Left cardiac atrium (tissue), 4 donors: ENCODE measurements at regions not wholly inside any gene's neighbourhood (a gene's known extent, or its start where the extent isn't known, plus 50 kb on each side); places are given as distances from the start of the nearest gene placed in this dataset.

Experiments used
- ATAC-seq, 2 donors: fragments of 200-7000 bp; cut with Tn5 transposase; one replicate each; pipeline ENCODE4 v1.9.1; 2020; ENCODE audit warnings: mild to moderate bottlenecking in 2 of 2, moderate library complexity in 2 of 2
- DNase-seq: peaks from one replicate; pipeline ENCODE4 v3.0.0-alpha.2; 2020
- intact Hi-C, 2 donors: fragments of 100-400 bp; cut with DNase I; formaldehyde crosslinking; loops; one replicate each; pipeline versions ENCODE4 v1.14.1 to v1.15.1; 2022 to 2023
- donor health status: DM: no; HTN: yes; CAD: no.
- donor health status: DM: no; HTN: yes; CAD: no; lungs with severe emphysema.
- donor health status: DM: yes; HTN: yes; CAD: no.
- donor health status: Dilated cardiomyopathy.

DNA sequence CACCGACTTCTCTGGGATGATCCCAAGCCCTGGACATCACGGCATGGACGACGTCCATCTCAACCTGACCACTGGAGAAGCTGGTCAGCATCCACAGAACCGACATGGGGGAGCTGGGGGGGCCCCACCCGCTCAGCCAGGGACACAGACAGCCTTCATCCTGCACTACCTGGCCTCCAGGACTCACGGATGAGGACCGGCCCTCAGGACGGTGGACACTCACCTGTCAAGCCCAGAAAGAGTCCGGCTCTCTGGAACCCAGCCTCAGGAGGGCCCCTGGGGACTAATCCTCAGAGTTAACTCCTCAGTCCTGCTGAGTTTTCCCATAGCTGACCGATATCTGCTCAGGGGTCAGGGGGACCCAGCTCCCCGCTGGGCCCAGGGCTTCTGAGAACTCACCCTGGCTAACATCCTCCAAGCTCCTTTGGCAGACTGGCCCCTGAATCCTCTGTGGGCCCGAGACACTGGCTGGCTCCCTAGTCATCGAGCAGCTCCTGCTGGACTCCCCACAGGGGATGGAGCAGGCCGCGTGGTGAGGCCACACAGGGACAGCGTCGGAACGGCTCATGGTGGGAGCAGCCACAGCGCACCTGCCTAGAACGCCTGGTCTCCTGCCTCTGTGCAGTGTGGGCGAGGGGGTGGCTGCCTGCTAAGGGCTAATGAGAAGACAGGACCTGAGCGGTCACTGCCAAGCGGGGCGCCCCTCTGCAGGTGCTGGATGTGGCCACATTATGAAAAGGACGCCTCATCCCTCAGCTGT is 649.2 kb downstream of the BRD1 start:
- ATAC-seq (no peak), DNase-seq (no peak)
- intact Hi-C loops = no loop called here

DNA sequence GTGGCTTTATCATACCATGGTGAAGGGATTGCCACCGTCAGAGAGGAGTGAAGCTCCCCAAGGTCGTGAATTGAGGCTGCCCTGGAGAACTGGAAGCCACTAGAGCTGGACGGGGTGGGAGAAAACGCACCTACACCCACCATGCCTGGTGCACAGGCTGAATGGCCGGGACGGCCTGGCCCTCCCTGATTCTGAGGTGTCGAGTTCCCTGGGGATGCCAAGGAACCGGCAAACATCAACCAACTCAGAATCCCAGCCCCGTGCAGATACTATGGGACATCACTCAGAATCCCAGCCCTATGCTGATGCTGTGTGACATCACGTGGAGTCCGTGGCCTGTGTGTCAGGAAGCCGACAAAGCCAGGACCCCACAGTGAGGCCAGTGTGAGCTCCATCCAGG is 650.0 kb downstream of the BRD1 start:
- intact Hi-C loops = no loop called here
- no peak for ATAC-seq
- DNase-seq = no peak

DNA sequence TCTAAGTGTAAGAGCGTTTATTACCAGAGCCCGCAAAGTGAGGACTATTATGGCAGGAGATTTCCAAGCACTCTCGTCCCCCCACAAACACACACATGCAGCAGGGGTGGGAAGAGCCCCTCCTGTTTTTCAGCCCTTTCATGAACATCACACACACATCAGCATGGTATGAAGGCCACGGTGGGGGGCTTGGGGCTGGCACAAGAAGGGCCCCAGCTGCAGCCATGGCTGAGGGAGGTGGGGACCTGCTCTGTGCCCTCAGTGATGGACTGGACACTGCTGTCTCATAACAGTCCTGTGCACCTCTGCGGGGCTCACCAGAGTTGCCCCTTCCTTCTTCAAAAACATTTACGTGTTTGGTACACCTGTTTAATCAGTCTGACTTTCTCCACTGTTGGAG is 650.7 kb downstream of the BRD1 start:
- intact Hi-C loops = no loop called here
- no peak for ATAC-seq
- no peak for DNase-seq

DNA sequence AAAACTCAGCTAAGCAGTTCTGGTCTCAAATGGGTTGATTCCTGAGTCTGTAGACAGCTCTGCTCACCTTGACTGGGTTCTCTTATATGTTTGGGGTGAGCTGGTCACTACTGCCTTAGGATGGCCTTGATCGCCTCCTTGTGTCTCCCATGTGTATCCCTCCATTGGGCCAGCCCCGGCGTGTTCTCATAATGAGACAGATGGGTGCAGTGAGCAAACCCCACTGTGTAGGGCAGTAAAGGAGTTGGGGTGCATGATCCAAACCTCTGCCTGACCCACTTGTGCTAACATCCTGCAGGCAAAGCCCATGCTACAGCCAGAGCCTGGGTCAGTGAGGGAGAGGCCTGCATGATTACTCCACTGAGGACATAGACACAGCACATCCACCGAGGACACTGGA is 657.6 kb downstream of the BRD1 start:
- no peak for ATAC-seq
- DNase-seq = no peak
- intact Hi-C loops = no loop called here

DNA sequence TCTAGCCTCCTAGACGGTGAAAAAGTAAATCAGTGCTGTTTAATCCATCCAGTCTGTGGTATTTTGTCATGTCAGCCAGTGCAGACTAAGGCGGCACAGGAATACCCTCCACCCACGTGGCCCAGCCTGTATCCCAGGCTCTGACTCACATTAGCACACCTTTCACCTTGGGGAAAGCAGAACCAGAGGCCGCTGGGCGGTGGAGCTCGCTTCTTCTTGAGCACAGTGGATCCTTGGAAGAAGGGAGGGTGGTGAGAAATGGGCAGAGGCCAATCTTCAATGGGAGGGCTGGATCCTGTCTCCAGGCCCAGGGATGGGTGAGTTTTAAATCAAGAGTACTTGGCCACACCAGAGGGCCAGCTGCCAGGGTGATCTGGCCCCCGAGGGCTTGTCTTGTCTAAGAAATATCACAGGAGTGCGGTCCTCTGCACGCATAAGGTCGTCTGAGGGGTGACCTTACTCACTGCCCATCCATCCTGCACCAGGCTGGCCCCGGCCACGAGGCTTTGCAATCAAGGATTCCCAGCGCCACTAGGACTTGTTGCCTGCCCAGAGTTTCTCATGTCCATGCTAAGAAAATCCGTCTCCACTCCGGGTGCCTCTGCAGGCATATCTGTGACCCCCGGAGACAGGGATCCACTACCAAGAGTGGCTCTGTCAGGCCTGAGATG is 658.5 kb downstream of the BRD1 start:
- intact Hi-C loops = no loop called here
- ATAC-seq (no peak), DNase-seq (no peak)

DNA sequence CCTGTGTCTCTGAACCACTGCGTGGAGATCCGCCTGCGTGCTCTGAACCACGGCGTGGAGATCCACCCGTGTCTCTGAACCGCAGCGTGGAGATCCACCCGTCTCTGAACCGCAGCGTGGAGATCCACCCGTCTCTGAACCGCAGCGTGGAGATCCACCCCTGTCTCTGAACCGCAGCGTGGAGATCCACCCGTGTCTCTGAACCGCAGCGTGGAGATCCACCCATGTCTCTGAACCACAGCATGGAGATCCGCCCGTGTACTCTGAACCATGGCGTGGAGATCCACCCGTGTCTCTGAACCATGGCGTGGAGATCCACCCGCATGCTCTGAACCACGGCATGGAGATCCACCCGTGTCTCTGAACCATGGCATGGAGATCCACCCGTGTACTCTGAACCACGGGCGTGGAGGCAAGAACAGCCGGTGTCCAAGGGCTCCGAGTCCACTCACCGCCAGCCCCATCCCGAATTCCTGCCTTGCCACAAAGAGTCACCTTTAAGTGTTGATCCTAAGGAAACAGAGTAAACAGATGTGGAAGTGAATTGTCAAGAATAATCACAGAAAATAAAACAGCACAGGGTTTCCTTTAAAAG is 659.4 kb downstream of the BRD1 start:
- intact Hi-C loops = no loop called here
- DNase-seq = no peak

DNA sequence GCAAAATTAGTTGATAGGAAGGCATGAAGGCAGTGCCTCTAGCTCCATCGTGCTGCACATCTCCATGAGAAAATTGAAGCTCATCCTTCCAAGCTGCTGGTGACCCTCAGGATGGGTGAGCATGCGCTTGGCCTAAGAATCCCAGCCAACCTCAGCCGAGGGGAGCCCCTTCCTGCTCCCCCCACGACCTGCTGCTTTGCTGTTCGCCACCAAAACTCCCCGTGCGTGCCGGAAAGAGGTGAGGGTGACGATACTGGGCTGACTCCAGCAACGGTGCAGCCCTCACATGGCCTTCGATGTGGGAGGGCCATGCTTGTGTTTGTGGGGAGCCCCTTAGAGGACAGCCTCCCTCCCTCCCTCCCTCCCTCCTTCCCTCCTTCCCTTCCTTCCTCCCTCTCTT is 660.9 kb downstream of the BRD1 start:
- DNase-seq (no peak), ATAC-seq (no peak)
- intact Hi-C loops = no loop called here

More for the DNA sequence above, 659.4 kb downstream of the BRD1 start:
- ATAC-seq = no peak

DNA sequence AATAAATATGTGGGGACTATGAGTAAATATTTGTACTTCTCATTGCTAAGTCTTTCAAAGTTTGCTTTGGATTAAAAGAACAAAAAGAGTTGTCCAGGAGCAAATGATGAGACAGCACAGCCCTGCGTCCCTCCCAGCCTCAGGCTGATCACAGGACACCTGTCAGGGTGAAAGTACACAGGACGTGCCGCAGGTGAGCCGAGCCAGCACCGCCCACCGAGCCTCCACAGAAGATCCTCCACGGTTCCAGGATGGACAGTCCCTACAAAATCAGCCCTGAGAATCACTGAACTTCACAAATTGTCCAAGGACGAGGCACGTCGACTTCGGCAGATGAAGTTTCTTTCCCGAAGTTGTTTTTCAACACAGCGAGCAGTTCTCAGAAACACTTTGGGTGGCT is 661.5 kb downstream of the BRD1 start:
- DNase-seq (no peak), ATAC-seq (no peak)
- intact Hi-C loops = no loop called here

DNA sequence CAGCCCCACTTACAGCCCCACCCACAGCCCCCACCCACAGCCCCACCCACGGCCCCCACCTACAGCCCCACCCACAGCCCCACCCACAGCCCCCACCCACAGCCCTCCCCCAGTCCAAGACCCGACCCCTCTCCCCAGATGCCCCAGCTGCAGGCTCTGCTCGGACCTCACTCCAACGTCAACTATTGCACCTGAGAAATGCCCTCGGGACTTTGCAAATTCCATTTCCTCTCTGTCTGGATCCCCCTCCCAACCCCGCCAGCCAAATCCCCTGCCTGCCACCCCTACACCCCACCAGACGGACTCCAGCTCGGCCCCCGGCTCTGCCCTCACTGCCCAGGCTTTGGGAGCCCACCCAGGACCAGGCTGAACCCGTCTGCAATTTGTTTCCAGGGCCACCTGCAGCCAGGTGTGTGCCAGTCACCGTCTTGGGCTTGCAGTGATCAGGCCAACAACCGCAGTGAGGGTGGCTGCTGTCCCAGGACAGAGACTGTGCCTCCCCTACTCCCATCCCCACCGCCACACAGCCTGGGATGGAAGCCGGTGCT is 662.8 kb downstream of the BRD1 start:
- DNase-seq (no peak), ATAC-seq (no peak)
- intact Hi-C loops = no loop called here

DNA sequence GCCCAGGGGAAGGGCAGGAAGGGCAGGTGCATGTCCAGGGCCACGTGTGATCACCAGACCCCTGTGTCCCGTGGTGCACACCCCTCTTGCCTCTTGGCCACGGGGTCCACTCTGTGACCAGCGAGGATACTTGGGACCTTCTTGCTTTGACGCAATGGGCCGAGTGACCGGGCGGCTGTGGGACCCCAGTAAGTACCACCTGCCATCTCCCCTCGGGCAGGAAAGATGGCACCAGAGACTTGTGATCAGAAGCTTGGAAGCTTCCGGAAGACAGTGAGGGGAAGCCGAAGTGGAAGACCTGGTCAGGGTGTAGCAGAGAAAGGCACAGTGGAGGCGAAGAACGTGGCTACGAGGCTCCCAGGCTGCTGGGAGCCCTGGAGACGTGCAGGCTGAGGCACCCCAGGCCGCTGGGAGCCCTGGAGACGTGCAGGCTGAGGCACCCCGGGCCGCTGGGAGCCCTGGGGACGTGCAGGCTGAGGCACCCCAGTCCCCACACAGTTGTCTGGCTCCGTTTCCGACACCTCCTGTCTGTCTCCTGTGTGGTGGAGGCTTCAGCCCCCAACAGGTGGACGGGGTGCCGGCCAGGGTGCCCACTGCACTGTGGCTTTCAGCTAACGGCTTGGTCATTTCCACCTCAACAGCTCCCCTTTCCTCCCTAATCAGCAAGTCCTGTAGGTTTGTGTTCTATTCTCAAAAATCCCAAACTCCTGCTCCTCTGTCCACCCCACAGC is 663.5 kb downstream of the BRD1 start:
- intact Hi-C loops = no loop called here
- DNase-seq = no peak
- no peak for ATAC-seq

DNA sequence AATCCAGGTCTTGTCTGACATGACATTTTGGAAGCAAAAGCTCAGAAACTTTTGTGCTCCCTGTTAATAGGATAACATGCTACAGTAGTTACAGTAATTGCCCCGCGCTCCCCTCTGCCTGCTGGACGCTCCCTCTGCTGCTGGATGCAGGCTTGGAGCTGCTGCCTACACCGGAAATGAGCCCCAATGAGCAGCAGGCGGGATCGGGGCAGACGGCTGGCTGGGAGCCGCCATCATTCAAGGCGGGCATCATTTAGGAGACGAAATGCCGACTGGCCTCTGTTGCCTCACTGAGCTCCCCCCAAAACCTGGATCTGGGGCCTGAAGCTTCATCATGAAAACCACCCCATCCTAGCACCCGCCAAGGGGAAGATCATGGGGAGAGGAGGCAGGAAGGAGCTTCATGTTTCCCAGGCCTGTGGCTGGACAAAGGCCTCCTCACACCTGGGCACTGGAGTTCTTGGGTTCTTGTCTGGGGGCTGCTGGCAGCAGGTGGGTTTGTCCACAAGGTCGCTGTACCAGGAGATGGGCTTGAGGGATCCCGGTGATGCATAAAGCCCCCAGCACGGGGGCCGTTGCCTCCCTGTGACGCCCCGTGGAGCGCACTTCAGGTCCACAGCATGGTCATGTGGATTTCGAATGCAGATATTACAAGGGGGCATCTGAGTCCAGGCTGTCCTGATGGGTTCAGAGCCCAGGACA is 664.3 kb downstream of the BRD1 start:
- intact Hi-C loops = no loop called here
- no peak for ATAC-seq
- no peak for DNase-seq

DNA sequence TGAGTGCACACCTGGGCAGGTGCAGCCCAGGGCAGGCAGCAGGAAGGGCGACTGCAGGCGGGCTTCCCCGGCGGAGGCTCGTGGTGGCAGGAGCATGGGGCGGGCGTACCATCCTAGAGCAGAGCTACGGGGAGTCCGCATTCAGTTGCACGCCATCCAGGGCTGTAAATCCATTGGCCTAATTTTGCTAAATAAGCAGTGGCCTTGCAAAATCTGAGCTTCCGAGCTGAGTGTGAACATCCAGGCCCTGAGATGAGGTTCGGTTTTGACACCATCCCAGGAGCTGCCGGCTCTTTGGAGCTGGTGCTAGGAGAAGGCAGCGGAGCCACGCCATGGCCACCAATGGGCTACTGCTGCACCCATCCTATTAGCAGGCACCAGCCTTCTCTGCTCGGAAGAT is 664.8 kb downstream of the BRD1 start:
- DNase-seq = no peak
- ATAC-seq = no peak
- intact Hi-C loops = no loop called here

DNA sequence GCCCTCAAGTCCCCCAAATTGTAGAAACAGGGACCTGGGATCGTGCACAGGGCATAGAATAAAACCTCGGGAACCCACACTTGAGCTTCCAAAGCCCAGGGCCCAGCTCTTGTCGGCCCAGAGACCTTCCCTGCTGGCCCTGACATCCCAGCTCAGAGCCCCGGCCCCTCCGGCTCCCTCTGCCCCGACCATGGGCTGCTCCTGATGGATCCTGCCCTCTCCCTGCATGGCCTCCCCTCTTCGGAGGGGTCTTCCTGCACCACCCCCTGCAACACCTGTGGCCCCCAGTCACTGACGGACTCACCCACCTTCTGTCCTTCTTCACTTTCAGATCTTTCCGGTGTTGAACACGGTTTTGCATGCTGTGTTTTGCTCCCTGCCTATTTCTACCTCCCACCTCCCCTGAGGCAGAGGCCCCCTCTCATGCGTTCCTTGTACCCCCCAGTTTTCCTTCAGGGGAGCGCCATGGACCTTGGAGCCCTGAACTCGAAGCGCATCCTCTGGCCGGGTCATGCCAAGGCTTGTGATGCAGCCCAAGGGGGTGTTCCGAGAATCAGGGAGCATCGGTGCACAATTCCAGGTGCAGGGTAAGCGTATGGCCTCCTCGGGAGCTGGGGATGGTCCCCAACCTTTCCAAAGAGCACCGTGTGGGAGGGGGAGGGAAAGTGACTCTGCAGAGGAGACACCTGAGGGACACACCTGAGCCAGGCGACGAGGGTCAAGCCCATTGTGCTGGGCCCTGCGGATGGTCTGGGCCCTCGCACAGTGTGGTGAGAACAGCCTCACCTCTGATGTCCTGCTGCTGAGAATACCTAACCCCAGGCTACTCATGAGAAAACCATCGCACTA is 666.4 kb downstream of the BRD1 start:
- intact Hi-C loops = no loop called here
- DNase-seq = no peak
- no peak for ATAC-seq

DNA sequence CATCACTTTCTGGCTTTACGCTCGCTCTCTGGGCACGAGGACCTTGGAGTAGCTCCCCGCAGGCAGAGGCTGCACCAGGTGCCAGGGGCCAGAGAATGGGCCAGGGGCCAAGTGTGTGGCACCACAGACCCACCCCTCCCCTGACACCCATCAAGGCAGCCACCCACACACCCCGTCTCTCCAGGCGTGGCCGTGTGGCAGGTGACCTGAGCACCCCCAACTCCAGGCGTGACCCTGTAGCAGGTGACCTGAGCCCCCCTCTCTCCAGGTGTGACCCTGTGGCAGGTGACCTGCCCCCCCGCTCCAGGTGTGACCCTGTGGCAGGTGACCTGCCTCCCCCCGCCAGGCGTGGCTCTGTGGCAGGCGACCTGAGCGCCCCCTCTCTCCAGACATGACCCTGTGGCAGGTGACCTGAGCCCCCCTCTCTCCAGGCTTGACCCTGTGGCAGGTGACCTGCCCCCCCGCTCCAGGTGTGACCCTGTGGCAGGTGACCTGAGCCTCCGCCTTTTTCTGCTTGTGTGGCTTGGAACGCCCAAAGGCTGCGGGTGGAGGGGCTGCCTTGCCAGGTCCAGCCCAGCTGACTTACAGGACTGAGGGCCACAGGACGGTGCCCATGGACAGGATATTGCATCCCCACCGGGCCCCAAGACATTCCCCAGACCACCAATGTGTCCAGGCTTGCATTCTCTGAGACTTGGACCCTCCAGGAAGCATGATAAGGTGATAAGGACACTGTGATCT is 667.2 kb downstream of the BRD1 start:
- DNase-seq (no peak), ATAC-seq (no peak)
- intact Hi-C loops = no loop called here

DNA sequence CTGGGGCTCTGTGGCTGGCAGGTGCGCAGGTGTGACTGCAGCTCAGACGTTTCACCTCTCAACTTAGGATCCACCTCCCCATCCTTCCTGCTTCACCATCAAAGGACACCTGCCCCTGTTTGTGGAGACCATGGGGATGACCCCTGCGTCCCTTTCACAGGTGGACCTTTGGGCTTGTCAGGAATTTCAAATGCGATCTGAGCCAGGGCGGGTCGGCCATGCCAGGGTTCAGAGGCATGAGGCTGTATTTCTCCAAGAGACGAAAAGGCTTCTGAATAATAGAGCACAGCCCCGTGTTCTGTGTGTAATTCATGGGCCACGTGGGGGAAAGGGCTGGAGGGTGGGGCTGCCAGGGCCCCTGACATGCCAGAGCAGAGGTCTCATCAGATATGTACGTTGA is 668.0 kb downstream of the BRD1 start:
- ATAC-seq = no peak
- intact Hi-C loops = no loop called here
- DNase-seq = no peak

DNA sequence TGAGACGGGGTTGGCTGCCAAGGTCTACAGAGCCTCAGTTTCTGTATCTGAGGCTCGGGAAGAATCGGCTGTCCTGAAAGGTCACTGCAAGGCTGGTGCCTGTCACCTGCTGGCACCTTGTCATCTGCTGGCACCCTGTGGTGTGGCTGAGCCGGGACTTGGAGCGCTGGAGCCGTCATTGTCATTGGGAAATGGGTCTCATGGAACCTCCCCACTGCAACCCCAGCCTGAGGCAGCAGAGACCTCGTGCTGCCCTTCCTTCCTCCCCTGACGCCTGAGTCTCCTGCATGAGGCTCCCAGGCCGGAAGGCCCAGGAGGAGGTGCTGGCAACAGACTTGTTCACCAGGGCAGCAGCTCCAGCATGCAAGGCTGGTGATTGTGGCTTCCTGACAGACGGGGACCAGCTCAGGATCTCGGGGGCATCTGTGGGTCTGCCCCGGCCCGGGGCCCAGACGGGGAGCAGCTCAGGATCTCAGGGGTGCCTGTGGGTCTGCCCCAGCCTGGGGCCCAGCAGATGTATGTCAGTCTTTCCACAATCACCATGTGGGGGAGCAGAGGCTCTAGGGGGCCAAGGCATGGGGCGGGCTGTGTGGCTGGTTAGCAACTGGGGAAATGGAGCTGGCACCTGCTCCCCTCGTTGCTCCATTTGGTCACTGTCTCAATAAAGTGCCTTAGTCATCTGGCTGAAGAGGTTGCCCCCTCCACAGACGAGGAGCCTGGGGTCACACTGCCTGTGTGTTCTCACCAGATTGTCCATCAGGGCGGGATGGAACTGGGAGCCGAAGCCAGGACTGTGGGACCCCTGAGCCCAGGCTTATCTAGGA is 668.7 kb downstream of the BRD1 start:
- no peak for DNase-seq
- intact Hi-C loops = no loop called here
- ATAC-seq = no peak
